ENCODE measurements at regions not wholly inside any gene's neighbourhood (a gene's known extent, or its start where the extent isn't known, plus 50 kb on each side); places are given as distances from the start of the nearest gene placed in this dataset.

- TF ChIP-seq EZH2phosphoT487 (IDR thresholded peaks at IDR 0.05; ENCODE audit: low read length) (no peak), CTCF (IDR thresholded peaks at IDR 0.05; ENCODE audit: low read length) (no peak)
These were observed 124.6 kb downstream of the SINHCAF start for GRCh38 chr12:31201382-31201781.

Measured in MM.1S (cell line).